ENCODE measurements at regions not wholly inside any gene's neighbourhood (a gene's known extent, or its start where the extent isn't known, plus 50 kb on each side); places are given as distances from the start of the nearest gene placed in this dataset.
"Not testable (repeated sequence)": the region's sequence is repeated elsewhere in the genome, so short reads cannot be mapped to it uniquely, and the experiment has no call there.

DNA sequence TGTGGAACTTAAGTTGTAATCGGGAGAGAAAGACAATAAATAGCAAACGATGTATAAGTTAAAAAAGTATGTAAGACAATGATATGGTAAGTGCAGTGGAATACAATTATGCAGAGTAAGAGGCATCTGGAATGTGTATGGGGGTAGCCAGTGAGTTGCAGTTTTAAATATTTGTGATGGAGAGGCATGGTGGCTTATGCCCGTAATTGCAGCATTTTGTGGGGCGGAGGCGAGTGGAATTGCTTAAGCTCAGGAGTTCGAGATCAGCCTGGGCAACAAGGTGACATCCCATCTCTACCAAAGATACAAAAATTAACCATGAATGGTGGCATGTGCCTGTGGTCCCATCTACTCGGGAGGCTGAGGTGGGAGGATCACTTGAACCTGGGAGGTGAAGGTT is 52.5 kb upstream of the WDFY3 start:
- DNase-seq: no peak
- in situ Hi-C loops (cut with MboI; ENCODE audit: low pct_unique_long_range_greater_than_20kb, low sequenced_read_pairs): no loop called here

DNA sequence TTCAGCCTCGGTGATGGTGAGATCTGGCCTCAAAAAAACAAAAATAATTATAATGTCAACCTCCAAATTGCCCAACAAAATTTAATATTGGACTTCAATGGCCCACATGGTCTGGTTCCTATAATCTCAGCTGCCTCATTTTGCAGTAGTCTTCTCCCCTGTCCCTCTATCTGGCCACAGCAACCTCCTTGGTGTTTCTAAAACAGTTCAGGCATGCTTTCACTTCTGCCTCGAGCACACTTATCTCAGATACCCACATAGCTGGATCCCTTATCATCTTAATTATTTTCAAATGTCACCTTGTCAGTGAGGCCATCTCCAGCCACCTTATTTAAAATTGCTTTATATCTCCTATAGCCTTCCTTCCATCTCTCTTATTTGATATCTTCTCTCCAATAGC is 52.9 kb upstream of the WDFY3 start:
- in situ Hi-C loops (cut with MboI; ENCODE audit: low pct_unique_long_range_greater_than_20kb, low sequenced_read_pairs): no loop called here
- DNase-seq: no peak

DNA sequence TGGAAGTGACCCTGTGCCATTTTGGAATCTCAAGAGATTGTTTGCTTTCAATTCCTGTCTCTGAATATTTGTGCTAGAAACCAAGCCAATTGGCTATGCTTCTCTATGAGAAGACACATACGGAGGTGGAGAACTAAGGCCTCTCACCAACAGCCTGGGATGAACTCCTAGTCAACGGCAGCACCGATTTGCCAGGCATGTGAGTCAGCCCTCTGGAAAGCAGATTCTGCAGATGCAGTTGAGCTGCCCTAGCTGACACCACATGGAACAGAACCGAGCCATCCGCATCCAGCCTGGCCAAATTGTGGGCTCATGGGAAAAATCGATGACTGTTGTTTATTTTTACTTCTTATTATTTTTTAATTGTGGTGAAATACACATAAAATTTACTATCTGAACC is 58.2 kb upstream of the WDFY3 start:
- in situ Hi-C loops (cut with MboI; ENCODE audit: low pct_unique_long_range_greater_than_20kb, low sequenced_read_pairs): no loop called here
- DNase-seq: no peak

DNA sequence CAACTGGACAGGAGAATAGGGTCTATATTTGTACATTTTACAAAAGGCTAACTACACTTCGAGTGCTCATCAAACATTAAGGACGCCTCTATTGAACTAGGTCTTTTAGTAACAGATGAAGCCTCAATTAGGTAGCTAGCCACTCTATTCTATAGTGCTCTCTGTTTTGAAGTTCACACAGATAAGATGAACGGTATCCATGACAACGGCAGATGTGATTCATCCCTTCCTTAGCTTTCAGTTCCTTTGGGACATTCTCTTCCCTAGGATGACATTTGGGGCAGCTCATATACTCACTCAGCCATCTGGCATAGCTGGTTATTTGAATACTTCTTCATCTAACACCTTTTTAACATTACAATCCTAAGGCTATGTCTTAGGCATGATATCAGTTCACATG is 62.4 kb upstream of the WDFY3 start:
- DNase-seq: no peak
- in situ Hi-C loops (cut with MboI; ENCODE audit: low pct_unique_long_range_greater_than_20kb, low sequenced_read_pairs): no loop called here

DNA sequence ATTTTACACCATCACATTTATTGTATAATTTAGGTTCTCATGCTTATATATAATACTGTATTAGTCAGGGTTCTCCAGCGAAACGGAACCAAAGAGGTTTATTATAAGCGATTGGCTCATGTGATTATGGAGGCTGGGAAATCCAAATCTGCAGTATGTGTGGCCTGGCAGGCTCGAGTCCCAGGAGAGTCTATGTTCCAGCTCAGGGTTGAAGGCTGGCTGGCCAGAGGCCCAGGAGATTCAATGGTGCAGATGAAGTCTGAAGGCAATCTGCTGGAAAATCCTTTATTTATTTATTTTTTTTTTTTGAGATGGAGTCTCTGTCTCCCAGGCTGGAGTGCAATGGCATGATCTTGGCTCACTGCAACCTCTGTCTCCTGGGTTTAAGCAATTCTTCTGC is 63.0 kb upstream of the WDFY3 start:
- no peak for DNase-seq
- in situ Hi-C loops (cut with MboI; ENCODE audit: low pct_unique_long_range_greater_than_20kb, low sequenced_read_pairs): no loop called here

DNA sequence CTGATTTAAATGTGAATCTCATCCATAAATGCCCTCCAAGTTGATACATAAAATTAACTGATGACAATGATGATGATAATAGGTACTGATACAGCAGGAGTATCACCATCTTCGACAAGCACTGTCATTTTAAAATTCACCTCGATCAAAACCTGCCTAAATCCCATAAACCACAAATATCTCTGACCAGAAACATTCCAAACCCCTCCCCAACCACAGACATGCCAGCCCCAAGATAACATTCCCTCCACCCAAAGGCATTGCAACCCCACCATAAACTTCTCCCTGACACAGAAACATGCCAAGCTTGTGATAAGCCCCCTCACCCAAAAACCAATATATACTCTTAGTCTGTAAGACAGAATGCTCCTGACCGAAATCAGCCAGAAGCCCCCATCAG is 63.7 kb upstream of the WDFY3 start:
- in situ Hi-C loops (cut with MboI; ENCODE audit: low pct_unique_long_range_greater_than_20kb, low sequenced_read_pairs): no loop called here
- no peak for DNase-seq

DNA sequence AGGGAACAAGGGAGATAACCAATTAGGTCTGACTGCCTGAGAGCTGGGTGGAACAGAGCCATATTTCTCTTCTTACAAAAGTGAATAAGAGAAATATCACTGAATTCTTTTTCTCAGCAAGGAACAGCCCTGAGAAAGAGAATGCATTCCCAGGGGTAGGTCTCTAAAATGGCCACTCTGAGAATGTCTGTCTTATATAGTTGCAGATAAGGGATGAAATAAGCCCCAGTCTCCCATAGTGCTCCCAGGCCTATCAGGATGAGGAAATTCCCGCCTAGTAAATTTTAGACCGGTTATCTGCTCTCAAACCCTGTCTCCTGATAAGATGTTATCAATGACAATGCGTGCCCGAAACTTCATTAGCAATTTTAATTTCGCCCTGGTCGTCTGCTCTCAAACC is 67.3 kb upstream of the WDFY3 start:
- in situ Hi-C loops (cut with MboI; ENCODE audit: low pct_unique_long_range_greater_than_20kb, low sequenced_read_pairs): not testable (repeated sequence)
- DNase-seq: peak; percentile 3

DNA sequence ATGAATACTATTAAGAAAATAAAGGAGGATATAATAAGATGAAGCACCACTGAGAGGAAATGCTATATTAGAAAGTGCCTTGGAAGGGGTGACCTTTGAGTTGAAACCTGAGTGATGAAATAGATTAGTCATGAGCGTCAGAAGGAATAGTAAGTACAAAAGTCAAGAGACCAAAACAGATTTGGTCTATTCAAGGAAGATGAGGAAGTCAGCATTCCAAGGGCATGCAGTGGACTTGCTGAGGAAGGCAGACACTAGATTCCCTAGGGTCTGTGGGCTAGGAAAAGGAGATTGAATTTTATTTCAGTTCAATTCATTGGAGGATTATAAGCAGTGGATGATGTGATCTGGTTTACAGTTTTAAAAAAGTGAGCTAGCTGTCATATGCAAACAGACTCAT is 73.0 kb upstream of the WDFY3 start:
- DNase-seq: no peak
- in situ Hi-C loops (cut with MboI; ENCODE audit: low pct_unique_long_range_greater_than_20kb, low sequenced_read_pairs): no loop called here

DNA sequence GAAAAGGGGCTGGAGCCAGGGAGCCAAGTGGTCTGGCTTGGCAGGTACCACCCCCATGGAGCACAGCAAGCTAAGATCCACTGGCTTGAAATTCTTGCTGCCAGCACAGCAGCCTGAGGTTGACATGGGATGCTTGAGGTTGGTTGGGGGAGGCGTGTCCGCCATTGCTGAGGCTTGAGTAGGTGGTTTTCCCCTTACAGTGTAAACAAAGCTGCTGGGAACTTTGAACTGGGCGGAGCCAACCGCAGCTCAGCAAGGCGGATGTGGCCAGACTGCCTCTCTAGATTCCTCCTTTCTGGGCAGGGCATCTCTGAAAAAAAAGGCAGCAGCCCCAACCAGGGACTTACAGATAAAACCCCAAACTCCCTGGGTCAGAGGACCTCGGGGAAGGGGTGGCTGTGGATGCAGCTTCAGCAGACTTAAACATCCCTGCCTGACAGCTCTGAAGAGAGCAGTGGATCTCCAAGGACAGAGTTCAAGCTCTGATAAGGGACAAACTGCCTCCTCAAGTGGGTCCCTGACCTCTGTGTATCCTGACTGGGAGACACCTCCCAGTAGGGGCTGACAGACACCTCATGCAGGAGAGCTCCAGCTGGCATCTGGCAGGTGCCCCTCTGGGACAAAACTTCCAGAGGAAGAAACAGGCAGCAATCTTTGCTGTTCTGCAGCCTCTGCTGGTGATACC is 77.5 kb upstream of the WDFY3 start:
- in situ Hi-C loops (cut with MboI; ENCODE audit: low pct_unique_long_range_greater_than_20kb, low sequenced_read_pairs); DNase-seq: not testable (repeated sequence)

DNA sequence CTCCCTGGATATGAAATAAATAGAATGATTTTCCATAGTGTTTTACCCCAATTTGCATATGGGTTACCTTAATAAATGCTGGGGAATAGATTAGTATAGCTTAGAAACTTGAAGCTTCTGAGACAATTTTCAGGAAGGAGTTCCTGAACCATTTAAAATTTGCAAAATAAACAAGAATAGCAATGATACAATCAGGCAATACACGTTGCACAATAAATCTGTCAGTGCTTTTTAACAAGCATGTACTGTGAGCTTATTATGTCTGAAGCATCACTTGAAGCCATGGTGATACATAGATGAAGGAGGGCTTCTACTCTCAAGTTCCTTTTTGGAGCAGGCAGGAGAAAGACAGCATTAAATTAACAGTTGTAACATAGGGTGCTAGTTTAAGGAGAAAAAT is 84.2 kb upstream of the WDFY3 start:
- in situ Hi-C loops (cut with MboI; ENCODE audit: low pct_unique_long_range_greater_than_20kb, low sequenced_read_pairs): no loop called here
- no peak for DNase-seq

DNA sequence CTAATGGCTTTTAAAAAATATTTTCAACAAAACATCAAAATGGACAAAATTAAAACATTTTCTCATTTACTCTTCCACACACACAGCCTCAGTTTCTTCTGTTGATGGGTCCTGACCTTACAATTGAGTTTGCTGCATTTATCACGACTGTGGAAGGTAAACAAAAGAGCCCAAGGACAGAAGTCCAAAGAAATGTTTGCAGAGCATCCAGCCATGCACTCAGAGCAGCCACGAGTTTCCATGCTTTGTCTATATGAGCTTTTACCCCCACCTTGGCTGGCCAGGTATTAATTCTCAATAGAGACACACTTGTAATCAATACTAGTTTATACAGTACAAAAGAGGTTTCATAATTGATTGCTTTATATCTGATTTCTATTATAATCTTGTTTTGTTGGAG is 85.0 kb upstream of the WDFY3 start:
- in situ Hi-C loops (cut with MboI; ENCODE audit: low pct_unique_long_range_greater_than_20kb, low sequenced_read_pairs): no loop called here
- DNase-seq: no peak

DNA sequence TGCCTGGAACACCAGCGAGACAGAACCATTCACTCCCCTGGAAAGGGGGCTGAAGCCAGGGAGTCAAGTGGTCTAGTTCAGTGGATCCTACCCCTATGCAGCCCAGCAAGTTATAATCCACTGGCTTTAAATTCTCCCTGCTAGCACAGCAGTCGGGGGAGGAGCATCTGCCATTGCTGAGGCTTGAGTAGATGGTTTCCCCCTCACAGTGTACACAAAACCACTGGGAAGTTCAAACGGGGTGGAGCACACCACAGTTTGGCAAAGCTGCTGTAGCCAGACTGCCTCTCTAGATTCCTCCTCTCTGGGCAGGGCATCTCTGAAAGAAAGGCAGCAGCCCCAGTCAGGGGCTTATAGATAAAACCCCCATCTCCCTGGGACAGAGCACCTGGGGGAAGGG is 88.4 kb upstream of the WDFY3 start:
- in situ Hi-C loops (cut with MboI; ENCODE audit: low pct_unique_long_range_greater_than_20kb, low sequenced_read_pairs); DNase-seq: not testable (repeated sequence)

DNA sequence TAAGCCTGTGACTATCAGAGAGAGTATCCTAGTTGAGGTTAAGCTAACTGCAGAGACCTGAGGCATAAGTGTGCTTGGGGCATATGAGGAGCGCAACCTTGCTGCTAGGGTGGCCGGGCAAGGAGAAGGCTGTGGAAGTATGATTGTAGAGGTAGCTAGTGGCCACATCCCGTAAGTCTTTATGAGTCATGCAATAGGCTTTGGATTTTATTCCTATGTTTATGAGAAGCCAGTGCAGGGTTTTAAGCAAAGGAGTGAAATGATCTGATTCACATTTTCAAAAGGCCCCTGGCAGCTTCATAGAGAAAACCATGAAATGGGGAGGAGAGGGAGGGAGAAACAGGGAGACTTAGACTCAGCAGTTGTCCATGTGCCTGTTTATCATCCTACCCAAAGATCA is 92.1 kb upstream of the WDFY3 start:
- in situ Hi-C loops (cut with MboI; ENCODE audit: low pct_unique_long_range_greater_than_20kb, low sequenced_read_pairs): no loop called here

DNA sequence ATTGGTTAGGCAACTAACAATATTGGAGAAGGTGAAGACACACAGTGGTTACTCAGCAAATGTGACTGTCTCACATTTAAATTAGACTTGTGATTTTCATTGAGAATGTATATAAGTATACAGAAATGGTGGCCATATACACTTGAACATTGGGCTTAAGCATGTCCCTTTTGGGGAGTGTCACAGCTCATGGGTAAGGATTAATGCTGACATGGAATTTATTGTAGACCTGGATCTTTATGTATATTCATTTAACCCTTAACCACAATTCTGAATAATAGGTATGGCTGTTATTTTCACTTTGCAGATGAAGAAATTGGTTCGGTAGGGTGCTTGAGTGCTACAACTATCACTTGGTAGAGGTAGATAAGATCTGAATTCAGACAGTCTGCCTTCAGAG is 95.5 kb upstream of the WDFY3 start:
- DNase-seq: no peak
- in situ Hi-C loops (cut with MboI; ENCODE audit: low pct_unique_long_range_greater_than_20kb, low sequenced_read_pairs): no loop called here

More for the DNA sequence above, 92.1 kb upstream of the WDFY3 start:
- DNase-seq: no peak

DNA sequence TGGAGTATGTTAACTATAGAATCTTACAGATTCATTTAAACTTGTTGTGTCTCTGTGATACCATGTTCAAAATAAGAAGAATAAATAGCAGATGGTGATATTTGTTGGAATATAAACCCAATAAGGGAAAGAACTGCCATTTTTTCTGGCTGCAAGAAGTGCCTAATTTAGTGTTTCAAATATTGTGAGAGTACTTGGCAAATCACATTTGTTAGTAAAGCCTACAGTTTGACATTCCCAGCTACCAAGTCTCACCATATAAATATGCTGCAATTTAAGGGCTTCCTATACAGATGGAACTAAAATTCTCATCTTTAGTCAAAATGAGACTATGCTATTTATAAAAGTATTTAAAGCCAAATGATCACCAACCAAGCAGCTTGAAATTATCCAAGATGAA is 96.0 kb upstream of the WDFY3 start:
- no peak for DNase-seq
- in situ Hi-C loops (cut with MboI; ENCODE audit: low pct_unique_long_range_greater_than_20kb, low sequenced_read_pairs): no loop called here

DNA sequence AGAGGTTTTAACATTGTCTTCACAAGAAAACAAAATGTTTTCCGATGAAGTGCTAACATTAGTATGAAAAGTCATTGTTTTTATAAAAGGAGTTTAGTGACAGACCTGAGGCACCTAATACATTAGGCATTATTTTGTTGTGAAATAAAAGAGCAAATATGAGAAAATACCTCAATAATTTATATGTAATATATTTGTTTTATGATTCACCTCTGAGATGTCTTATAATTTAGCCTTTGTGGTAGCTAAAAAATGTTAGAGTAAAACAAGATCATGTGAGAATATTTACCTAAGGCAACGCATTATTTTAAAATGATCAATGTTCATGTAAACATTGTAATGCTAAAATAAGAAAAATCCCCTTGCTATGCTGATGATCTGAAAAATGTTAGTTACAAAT is 100.9 kb upstream of the WDFY3 start:
- no peak for DNase-seq
- in situ Hi-C loops (cut with MboI; ENCODE audit: low pct_unique_long_range_greater_than_20kb, low sequenced_read_pairs): no loop called here

DNA sequence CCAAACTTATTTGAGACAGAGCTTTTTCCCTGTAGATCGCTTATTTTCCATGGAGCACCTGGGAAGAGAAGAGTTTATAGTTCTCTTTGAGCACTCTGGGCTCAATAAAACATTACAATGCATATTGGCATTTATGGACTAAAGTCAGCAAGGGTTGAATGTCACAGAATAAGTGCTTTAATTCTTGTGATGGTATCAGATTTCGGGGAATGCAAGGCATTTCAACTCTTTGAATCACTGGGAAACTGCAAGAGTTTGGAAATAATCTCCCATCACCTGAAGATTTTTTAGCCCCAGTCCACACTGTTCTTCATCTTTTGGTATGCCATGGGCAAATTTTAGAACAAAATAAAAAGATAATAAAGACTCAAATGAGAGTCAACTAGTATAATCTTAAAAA is 111.5 kb upstream of the WDFY3 start:
- DNase-seq: no peak
- in situ Hi-C loops (cut with MboI; ENCODE audit: low pct_unique_long_range_greater_than_20kb, low sequenced_read_pairs): no loop called here

DNA sequence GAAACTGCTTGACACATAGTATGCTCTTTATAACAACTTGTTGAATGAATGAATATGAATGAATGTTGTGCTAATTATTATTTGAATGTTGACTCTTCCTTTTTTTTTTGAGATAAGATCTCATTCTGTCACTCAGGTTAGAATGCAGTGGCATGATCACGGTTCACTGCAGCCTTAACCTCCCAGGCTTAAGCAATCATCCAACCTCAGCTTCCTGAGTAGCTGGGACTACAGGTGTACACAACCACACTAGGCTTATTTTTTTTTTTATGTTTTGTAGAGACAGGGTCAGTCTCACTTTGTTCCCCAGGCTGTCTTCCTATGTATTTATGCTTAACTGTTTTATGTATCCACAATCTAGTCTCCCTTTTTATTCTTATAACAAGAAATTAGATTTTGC is 114.7 kb upstream of the WDFY3 start:
- in situ Hi-C loops (cut with MboI; ENCODE audit: low pct_unique_long_range_greater_than_20kb, low sequenced_read_pairs): no loop called here
- peak; percentile 16 for DNase-seq

DNA sequence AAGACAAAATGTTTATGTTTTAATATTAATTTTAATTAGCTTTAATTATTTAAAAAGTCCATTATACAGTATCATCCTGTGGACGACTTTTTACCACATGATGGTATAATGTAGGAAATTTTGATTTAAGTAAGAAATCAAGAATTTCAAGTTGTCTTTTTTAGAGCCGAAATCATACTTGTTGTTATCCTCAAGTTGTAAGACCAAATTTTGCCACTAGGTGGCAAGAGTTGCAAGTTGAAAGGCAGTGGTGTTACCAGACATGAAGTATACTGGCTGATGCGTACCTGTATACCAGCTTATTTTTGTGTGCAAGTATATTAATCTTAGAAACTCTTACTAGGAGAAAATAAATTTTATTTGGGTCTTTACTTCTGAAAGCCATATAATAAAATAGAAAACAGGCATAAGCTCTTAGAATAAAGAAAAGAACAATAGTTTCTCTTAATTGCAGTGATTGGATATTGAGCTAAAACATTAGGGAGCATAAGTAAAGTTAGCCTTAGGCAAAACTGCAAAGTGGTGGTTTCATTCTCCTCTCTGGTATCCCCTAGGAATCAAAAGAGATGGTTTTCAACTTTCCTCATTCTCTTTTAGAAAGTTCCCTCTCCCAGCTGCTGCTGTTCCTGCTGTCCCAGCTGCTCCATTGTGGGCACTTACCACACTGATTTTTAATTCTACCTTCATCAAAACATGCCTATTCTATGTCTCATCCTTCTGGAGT is 118.0 kb upstream of the WDFY3 start:
- in situ Hi-C loops (cut with MboI; ENCODE audit: low pct_unique_long_range_greater_than_20kb, low sequenced_read_pairs): no loop called here
- peak; percentile 51 for DNase-seq

DNA sequence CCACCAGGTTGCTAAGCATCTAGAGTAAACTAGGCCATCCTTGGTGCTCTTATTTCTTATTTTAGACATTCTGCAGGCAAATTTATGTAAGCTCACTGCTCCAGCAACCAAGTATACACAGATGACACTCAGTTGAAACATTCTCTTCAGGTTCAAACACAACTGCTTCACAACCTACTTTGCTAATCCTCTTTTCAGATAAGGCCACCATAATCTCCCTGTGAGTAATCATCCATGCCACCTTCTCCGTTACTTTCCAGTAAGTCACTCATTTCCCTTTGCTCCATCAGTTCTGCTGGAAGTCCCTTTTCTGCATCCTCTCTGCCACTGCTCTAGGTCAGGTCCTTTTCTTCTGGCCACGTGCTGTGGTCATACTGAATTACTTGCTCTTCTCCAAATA is 120.2 kb upstream of the WDFY3 start:
- DNase-seq: no peak
- in situ Hi-C loops (cut with MboI; ENCODE audit: low pct_unique_long_range_greater_than_20kb, low sequenced_read_pairs): no loop called here

DNA sequence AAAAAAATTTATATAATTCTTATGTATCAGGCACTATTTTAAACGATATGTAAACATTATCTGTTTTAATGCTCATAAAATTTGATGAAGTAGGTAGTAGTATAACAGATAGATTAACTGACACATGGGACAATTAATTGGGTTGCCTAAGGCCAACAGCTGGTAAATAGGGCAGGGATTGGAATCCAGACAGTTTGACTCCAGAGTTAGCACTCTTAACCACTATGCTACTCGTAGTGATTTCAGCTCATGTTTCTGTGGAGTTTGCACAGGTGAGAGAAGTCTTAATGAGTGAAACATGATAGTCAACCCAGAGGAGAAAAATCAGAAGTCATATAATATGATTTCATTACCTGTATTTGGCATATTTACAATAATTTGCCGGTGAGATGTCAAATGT is 126.0 kb upstream of the WDFY3 start:
- in situ Hi-C loops (cut with MboI; ENCODE audit: low pct_unique_long_range_greater_than_20kb, low sequenced_read_pairs): no loop called here
- no peak for DNase-seq

All from KBM-7 (cell line).